GM23248 (cell line): ENCODE measurements at regions not wholly inside any gene's neighbourhood (a gene's known extent, or its start where the extent isn't known, plus 50 kb on each side); places are given as distances from the start of the nearest gene placed in this dataset.

Experiments
- DNase-seq: peaks from one replicate; pipeline ENCODE4 v3.0.0-alpha.2; 2015
- H2AFZ ChIP-seq: fragments of 200-600 bp; sonication (generic); 2 replicates; pipeline ENCODE4 v1.6.1; 2016; ENCODE audit warnings: antibody characterized with exemption
- H3F3A ChIP-seq: fragments of 200-600 bp; sonication (generic); 2 replicates; pipeline ENCODE4 v1.6.1; 2016; ENCODE audit warnings: mild to moderate bottlenecking, antibody characterized with exemption, mixed run types; ENCODE audit not compliant: insufficient read depth
- H3K27ac ChIP-seq: fragments of 200-600 bp; sonication (generic); 2 replicates; pipeline ENCODE4 v1.5.1; 2016; ENCODE audit warnings: mild to moderate bottlenecking
- H3K27me3 ChIP-seq: fragments of 200-600 bp; sonication (generic); replicated peaks from 2 replicates; pipeline ENCODE4 v1.6.1; 2016; ENCODE audit warnings: mild to moderate bottlenecking; ENCODE audit not compliant: insufficient read depth
- H3K36me3 ChIP-seq: fragments of 200-600 bp; sonication (generic); 2 replicates; pipeline ENCODE4 v1.6.1; 2016; ENCODE audit warnings: low read depth, mild to moderate bottlenecking
- H3K4me1 ChIP-seq: fragments of 200-600 bp; sonication (generic); 2 replicates; pipeline ENCODE4 v1.6.1; 2016; ENCODE audit warnings: mild to moderate bottlenecking; ENCODE audit not compliant: insufficient read depth
- H3K4me2 ChIP-seq: fragments of 200-600 bp; sonication (generic); one replicate; pipeline ENCODE4 v1.6.1; 2016; ENCODE audit warnings: mild to moderate bottlenecking; ENCODE audit not compliant: unreplicated experiment
- H3K4me3 ChIP-seq: fragments of 200-600 bp; sonication (generic); 2 replicates; pipeline ENCODE4 v1.5.1; 2016; ENCODE audit warnings: mild to moderate bottlenecking
- H3K79me2 ChIP-seq: fragments of 200-600 bp; sonication (generic); 2 replicates; pipeline ENCODE4 v1.6.1; 2016; ENCODE audit warnings: mild to moderate bottlenecking; ENCODE audit not compliant: insufficient read depth
- H3K9ac ChIP-seq: fragments of 200-600 bp; sonication (generic); 2 replicates; pipeline ENCODE4 v1.6.1; 2016; ENCODE audit warnings: mild to moderate bottlenecking
- H3K9me2 ChIP-seq: fragments of 200-600 bp; sonication (generic); 2 replicates; pipeline ENCODE4 v1.6.1; 2016; ENCODE audit warnings: mixed run types, mild to moderate bottlenecking, moderate library complexity; ENCODE audit not compliant: insufficient read depth
- H3K9me3 ChIP-seq: fragments of 200-600 bp; sonication (generic); one replicate; pipeline ENCODE4 v1.6.1; 2017; ENCODE audit warnings: low read depth
- H4K20me1 ChIP-seq: fragments of 200-600 bp; sonication (generic); 2 replicates; pipeline ENCODE4 v1.6.0; 2016; ENCODE audit not compliant: insufficient read depth
- EZH2 ChIP-seq: fragments of 200-600 bp; sonication (generic); IDR thresholded peaks from 2 replicates; pipeline ENCODE4 v1.6.1; 2018; ENCODE audit warnings: antibody characterized with exemption, mild to moderate bottlenecking; ENCODE audit not compliant: insufficient read depth, poor library complexity, severe bottlenecking
- EZH2phosphoT487 ChIP-seq: fragments of 200-600 bp; sonication (generic); IDR thresholded peaks from 2 replicates; pipeline ENCODE4 v1.6.1; 2018; ENCODE audit warnings: antibody characterized with exemption, moderate library complexity, mild to moderate bottlenecking, low read depth; ENCODE audit not compliant: insufficient read depth
- WGBS, 2 experiments: methylation state at CpG; one replicate each; pipeline ENCODE4 v1.1.6; 2015 to 2017; ENCODE audit warnings: low lambda C conversion rate in 2 of 2, low coverage in 1 of 2; ENCODE audit errors: missing lambda C conversion rate in 2 of 2; 5-methylcytosine and 5-hydroxymethylcytosine counted together
- in situ Hi-C: fragments of 300-500 bp; cut with MboI; formaldehyde crosslinking; loops from 2 replicates; pipeline ENCODE4 v1.15.0; 2020

DNA sequence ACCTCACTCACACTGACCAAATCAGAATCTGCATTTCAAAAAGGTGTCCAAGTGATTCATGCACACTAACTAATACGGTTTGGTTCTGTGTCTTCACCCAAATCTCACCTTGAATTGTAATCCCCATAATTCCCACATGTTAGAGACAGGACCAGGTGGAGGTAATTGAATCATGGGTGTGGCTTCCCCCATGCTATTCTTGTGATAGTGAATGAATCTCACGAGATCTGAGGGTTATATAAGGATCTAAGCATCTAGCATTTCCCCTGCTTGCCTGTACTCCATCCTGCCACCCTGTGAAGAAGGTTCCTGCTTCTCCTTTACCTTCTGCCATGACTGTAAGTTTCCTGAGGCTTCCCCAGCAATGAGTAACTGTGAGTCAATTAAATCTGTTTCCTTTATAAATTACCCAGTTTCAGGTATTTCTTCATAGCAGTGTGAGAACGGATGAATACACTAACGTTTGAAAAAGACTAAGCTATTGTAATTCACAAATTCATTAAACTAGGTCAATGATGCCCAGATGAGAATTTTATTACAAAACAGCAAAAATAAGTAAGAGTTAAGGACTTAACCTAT, 759.1 kb downstream of the GALC start:
- 24 to 25% methylated on average over 4 of the region's 4 CpGs for WGBS, 2 experiments
- H3K4me1 ChIP-seq = no peaks in the 10 kb centered on the region
- in situ Hi-C loops = no loop called here

GRCh38 chr14:87233266-87233665, 759.7 kb downstream of the GALC start:
- WGBS, 2 experiments = 40 to 44% methylated on average over 2 of the region's 2 CpGs
- Histone ChIP-seq H3K27me3 (no peaks in the 10 kb centered on the region), H3K36me3 (no peaks in the 10 kb centered on the region), H3K9ac (no peak overlapping the region), H3K4me3 (no peak overlapping the region), H3F3A (no peaks in the 10 kb centered on the region), H3K27ac (no peak overlapping the region), H4K20me1 (no peaks in the 10 kb centered on the region), H3K79me2 (no peaks in the 10 kb centered on the region), H2AFZ (no peak overlapping the region), H3K9me3 (no peaks in the 10 kb centered on the region), H3K4me2 (no peak overlapping the region), H3K4me1 (no peaks in the 10 kb centered on the region), H3K9me2 (no peaks in the 10 kb centered on the region)
- DNase-seq = no peak
- TF ChIP-seq EZH2 = no peak
- in situ Hi-C loops = no loop called here

More for the DNA sequence above, 759.1 kb downstream of the GALC start:
- TF ChIP-seq EZH2phosphoT487 (no peak), EZH2 (no peak)
- no peak overlapping the region for H2AFZ ChIP-seq
- no peaks in the 10 kb centered on the region for H3K9me3 ChIP-seq
- H3K27ac ChIP-seq = no peak overlapping the region
- no peak overlapping the region for H3K9ac ChIP-seq
- H3K79me2 ChIP-seq = no peaks in the 10 kb centered on the region
- no peak overlapping the region for H3K4me2 ChIP-seq
- no peaks in the 10 kb centered on the region for H3K9me2 ChIP-seq
- no peak overlapping the region for H3K4me3 ChIP-seq
- no peak for DNase-seq
- H4K20me1 ChIP-seq = no peaks in the 10 kb centered on the region
- no peaks in the 10 kb centered on the region for H3K27me3 ChIP-seq
- H3K36me3 ChIP-seq = no peaks in the 10 kb centered on the region
- no peaks in the 10 kb centered on the region for H3F3A ChIP-seq

DNA sequence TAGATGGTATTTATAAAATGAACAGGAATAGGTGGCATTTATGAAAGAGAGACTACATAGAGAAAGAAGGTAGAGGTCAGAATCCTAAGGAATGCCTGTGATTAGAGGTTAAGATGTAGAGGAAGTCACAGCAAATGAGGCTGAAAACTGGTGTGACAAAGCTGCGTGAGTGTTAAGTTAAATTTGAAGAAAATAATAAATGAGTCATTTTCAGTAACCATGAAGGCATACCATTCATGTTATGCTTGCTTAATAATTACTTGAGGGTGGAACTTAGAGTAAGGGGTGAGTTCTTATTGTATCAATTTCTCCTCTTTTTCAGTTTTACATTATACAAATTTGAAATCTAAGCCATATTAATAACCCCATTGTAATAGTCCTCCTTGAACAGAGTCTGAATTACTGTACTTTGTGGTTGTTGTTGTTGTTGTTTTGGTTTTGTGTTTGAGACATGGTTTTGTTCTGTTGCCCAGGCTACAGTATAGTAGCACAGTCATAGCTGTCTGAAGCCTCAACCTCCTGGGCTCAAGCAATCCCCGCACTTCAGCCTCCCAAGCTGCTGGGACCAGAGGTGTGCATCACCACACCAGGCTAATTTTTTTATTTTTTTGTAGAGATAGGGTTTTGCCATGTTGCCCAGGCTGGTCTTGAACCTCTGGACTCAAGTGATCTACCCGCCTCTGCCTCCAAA, 761.5 kb downstream of the GALC start:
- H3K9me2 ChIP-seq = no peaks in the 10 kb centered on the region
- H3K9ac ChIP-seq = no peak overlapping the region
- H3K79me2 ChIP-seq = no peaks in the 10 kb centered on the region
- H3K4me2 ChIP-seq = no peak overlapping the region
- no peaks in the 10 kb centered on the region for H3F3A ChIP-seq
- no peak overlapping the region for H3K27ac ChIP-seq
- H3K27me3 ChIP-seq = no peaks in the 10 kb centered on the region
- no peaks in the 10 kb centered on the region for H3K4me1 ChIP-seq
- in situ Hi-C loops = no loop called here
- 24 to 25% methylated on average over 3 of the region's 3 CpGs for WGBS, 2 experiments
- peak; percentile 12 for DNase-seq
- H4K20me1 ChIP-seq = no peaks in the 10 kb centered on the region
- no peaks in the 10 kb centered on the region for H3K9me3 ChIP-seq
- no peak overlapping the region for H2AFZ ChIP-seq
- no peak overlapping the region for H3K4me3 ChIP-seq
- no peaks in the 10 kb centered on the region for H3K36me3 ChIP-seq
- no peak for TF ChIP-seq EZH2phosphoT487
- no peak for TF ChIP-seq EZH2

DNA sequence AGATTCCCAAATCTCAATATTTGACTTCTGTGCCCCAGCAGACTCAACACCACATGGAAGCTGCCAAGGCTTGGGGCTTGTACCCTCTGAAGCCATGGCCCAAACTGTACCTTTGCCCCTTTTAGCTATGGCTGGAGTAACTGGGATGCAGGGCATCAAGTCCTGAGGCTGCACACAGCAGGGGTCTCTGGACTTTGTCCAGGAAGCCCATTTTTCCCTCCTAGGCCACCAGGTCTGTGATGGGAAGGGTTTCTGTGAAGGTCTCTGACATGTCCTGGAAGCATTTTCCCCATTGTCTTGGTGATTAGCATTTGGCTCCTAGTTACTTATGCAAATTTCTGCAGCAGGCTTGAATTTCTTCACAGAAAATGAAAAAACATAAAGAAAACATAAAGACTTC, 762.3 kb downstream of the GALC start:
- no peaks in the 10 kb centered on the region for H3K4me1 ChIP-seq
- TF ChIP-seq EZH2 (no peak), EZH2phosphoT487 (no peak)
- no peak for DNase-seq
- H3K9ac ChIP-seq = no peak overlapping the region
- no peak overlapping the region for H3K4me2 ChIP-seq
- H4K20me1 ChIP-seq = no peaks in the 10 kb centered on the region
- no peaks in the 10 kb centered on the region for H3K9me3 ChIP-seq
- H3K27me3 ChIP-seq = no peaks in the 10 kb centered on the region
- H3K79me2 ChIP-seq = no peaks in the 10 kb centered on the region
- no peak overlapping the region for H2AFZ ChIP-seq
- no peaks in the 10 kb centered on the region for H3F3A ChIP-seq
- in situ Hi-C loops = no loop called here
- no peak overlapping the region for H3K4me3 ChIP-seq
- no peaks in the 10 kb centered on the region for H3K36me3 ChIP-seq
- H3K9me2 ChIP-seq = no peaks in the 10 kb centered on the region
- no peak overlapping the region for H3K27ac ChIP-seq
